WTC11 (cell line): ENCODE measurements at regions not wholly inside any gene's neighbourhood (a gene's known extent, or its start where the extent isn't known, plus 50 kb on each side); places are given as distances from the start of the nearest gene placed in this dataset.

ENCODE experiments used
- ETV6 ChIP-seq: sonication (generic); formaldehyde crosslinking; IDR thresholded peaks from 2 replicates; pipeline ENCODE4 v1.8.1; 2022; ENCODE audit warnings: mild to moderate bottlenecking, missing genetic modification reagents
- FOXK1 ChIP-seq: sonication (generic); formaldehyde crosslinking; IDR thresholded peaks from 2 replicates; pipeline ENCODE4 v1.8.0; 2022; ENCODE audit warnings: mild to moderate bottlenecking, moderate library complexity, missing genetic modification reagents
- ZNF121 ChIP-seq: sonication (generic); formaldehyde crosslinking; IDR thresholded peaks from 2 replicates; pipeline ENCODE4 v1.8.0; 2023; ENCODE audit warnings: missing genetic modification reagents
- TF ChIP-seq, protein P1 (sequence below): fragments of 200-600 bp; IDR thresholded peaks from 2 replicates; pipeline ENCODE4 v1.8.0; 2022; ENCODE audit warnings: antibody characterized with exemption
- TF ChIP-seq, protein P2 (sequence below): sonication (generic); formaldehyde crosslinking; IDR thresholded peaks from 2 replicates; pipeline ENCODE4 v1.8.0; 2022; ENCODE audit warnings: mild to moderate bottlenecking, missing genetic modification reagents
- TF ChIP-seq, protein P3 (sequence below): sonication (generic); formaldehyde crosslinking; IDR thresholded peaks from 2 replicates; pipeline ENCODE4 v1.8.1; 2022; ENCODE audit warnings: low read depth, missing genetic modification reagents, borderline replicate concordance
- TF ChIP-seq, protein P4 (sequence below): sonication (generic); formaldehyde crosslinking; IDR thresholded peaks from 2 replicates; pipeline ENCODE4 v1.8.1; 2023; ENCODE audit warnings: mild to moderate bottlenecking, missing genetic modification reagents, moderate library complexity

DNA sequence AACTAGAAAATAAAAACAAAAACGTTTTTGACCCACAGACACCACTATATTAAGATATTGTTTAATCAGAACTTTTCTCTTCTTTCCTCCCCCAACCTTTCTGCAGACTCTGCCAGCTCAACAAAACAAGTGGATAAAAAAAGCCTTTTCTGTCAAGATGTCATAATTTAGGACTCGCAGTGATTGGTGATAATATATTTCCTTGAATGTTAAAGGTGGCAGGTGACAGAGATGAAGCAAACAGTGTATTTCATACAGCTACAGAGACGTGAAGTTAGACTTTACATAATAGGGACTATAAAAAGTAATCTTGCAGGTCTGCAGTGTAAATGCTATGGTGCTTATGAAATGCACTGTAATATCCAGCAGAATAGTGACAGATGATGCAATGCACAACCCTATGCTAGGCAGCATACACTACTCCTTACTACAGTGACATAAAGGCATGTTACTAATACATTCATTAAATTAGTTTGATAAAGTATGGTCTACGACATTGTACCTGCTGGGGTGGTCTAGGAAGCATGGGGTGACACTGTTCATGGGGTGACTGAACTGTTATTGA is 326.7 kb upstream of the GRAMD2B start:
- TF ChIP-seq, protein P1, sequence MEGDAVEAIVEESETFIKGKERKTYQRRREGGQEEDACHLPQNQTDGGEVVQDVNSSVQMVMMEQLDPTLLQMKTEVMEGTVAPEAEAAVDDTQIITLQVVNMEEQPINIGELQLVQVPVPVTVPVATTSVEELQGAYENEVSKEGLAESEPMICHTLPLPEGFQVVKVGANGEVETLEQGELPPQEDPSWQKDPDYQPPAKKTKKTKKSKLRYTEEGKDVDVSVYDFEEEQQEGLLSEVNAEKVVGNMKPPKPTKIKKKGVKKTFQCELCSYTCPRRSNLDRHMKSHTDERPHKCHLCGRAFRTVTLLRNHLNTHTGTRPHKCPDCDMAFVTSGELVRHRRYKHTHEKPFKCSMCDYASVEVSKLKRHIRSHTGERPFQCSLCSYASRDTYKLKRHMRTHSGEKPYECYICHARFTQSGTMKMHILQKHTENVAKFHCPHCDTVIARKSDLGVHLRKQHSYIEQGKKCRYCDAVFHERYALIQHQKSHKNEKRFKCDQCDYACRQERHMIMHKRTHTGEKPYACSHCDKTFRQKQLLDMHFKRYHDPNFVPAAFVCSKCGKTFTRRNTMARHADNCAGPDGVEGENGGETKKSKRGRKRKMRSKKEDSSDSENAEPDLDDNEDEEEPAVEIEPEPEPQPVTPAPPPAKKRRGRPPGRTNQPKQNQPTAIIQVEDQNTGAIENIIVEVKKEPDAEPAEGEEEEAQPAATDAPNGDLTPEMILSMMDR = no peak
- TF ChIP-seq ZNF121 (CRISPR knock-in tag) = no peak
- TF ChIP-seq, protein P2, sequence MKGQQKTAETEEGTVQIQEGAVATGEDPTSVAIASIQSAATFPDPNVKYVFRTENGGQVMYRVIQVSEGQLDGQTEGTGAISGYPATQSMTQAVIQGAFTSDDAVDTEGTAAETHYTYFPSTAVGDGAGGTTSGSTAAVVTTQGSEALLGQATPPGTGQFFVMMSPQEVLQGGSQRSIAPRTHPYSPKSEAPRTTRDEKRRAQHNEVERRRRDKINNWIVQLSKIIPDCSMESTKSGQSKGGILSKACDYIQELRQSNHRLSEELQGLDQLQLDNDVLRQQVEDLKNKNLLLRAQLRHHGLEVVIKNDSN = no peak
- no peak for TF ChIP-seq ETV6 (CRISPR knock-in tag)
- TF ChIP-seq, protein P3, sequence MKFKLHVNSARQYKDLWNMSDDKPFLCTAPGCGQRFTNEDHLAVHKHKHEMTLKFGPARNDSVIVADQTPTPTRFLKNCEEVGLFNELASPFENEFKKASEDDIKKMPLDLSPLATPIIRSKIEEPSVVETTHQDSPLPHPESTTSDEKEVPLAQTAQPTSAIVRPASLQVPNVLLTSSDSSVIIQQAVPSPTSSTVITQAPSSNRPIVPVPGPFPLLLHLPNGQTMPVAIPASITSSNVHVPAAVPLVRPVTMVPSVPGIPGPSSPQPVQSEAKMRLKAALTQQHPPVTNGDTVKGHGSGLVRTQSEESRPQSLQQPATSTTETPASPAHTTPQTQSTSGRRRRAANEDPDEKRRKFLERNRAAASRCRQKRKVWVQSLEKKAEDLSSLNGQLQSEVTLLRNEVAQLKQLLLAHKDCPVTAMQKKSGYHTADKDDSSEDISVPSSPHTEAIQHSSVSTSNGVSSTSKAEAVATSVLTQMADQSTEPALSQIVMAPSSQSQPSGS (CRISPR knock-in tag) = no peak
- TF ChIP-seq FOXK1 = no peak
- TF ChIP-seq, protein P4, sequence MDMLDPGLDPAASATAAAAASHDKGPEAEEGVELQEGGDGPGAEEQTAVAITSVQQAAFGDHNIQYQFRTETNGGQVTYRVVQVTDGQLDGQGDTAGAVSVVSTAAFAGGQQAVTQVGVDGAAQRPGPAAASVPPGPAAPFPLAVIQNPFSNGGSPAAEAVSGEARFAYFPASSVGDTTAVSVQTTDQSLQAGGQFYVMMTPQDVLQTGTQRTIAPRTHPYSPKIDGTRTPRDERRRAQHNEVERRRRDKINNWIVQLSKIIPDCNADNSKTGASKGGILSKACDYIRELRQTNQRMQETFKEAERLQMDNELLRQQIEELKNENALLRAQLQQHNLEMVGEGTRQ (CRISPR knock-in tag) = no peak
